ENCODE measurements at regions not wholly inside any gene's neighbourhood (a gene's known extent, or its start where the extent isn't known, plus 50 kb on each side); places are given as distances from the start of the nearest gene placed in this dataset.

DNA sequence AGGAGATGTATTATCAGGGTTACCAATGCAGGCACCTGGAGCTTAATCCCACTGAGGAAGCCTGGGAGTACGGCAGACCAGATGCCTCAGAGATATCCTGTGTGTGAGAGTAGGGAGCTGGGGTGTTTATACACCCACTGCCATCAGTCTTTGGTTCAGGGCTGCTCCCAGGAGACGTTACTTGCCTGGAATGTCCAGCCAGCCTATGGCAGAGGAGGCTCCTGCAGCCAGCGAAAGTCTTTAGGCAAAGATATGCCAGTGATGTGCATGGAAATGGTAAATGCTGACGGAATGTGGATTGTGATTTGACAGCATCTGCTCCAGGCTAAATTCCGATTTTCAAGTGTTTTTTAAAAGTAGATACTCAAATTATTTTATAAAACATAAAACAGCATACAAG lies 282.0 kb downstream of the BTBD3 start:
- DNase-seq: no peak
- H3K27ac ChIP-seq: no peak overlapping the region
- peak in 1 of 2 donors; percentile 38 for ATAC-seq (ENCODE audit: low FRiP score in 2 of 2)
- H3K4me1 ChIP-seq: no peaks in the 10 kb centered on the region
- no peaks in the 10 kb centered on the region for H3K36me3 ChIP-seq
- no peak overlapping the region for H3K4me3 ChIP-seq
- no peaks in the 10 kb centered on the region for H3K27me3 ChIP-seq
- no peaks in the 10 kb centered on the region for H3K9me3 ChIP-seq
- TF ChIP-seq POLR2AphosphoS5 (IDR thresholded peaks at IDR 0.05): no peak
- TF ChIP-seq EP300 (IDR thresholded peaks at IDR 0.05): no peak
- TF ChIP-seq POLR2A (IDR thresholded peaks at IDR 0.05): no peak
- TF ChIP-seq CTCF (IDR thresholded peaks at IDR 0.05): no peak
- 84 to 85% methylated on average over 5 of the region's 5 CpGs for WGBS, 2 donors

DNA sequence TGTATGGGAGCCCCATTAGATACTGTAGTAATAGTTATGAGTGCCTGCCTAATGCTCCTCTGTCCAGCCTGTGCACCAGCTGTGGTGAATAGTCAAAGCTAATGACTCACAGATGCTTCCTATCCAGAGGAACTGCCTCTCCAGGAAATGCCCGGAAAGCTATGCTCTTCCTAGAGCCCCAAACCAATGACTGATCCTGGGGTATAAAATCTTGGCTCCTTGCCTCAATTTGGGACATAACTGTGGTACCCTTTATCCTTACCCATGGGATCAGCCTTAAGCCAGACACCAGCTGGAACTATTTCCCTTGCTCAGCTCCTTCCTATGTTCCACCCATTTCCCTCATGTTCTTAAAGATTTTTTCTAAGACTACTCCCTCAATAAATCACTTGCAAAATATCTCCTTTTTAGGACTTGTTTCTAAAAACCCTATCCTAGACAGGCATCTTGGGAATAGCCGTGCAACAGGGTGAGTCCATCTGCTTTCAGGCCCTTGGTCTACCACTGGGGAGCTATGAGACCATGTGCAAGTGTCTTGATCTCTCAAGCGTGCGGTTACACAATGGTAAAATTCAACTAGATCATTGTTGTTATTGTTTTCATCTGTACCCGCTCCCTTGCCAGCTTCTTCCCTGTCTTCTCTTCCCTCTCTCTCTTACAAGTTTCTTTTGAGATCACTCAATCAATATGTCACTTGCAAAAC lies 283.7 kb downstream of the BTBD3 start:
- no peaks in the 10 kb centered on the region for H3K4me1 ChIP-seq
- TF ChIP-seq EP300 (IDR thresholded peaks at IDR 0.05) (no peak), POLR2A (IDR thresholded peaks at IDR 0.05) (no peak), POLR2AphosphoS5 (IDR thresholded peaks at IDR 0.05) (no peak), CTCF (IDR thresholded peaks at IDR 0.05) (no peak)
- H3K4me3 ChIP-seq: no peak overlapping the region
- H3K36me3 ChIP-seq: no peaks in the 10 kb centered on the region
- ATAC-seq (ENCODE audit: low FRiP score in 2 of 2) (peak in 1 of 2 donors; percentile 28), DNase-seq (no peak)
- H3K27me3 ChIP-seq: no peaks in the 10 kb centered on the region
- no peaks in the 10 kb centered on the region for H3K9me3 ChIP-seq
- 78 to 85% methylated on average over 5 of the region's 5 CpGs for WGBS, 2 donors
- H3K27ac ChIP-seq: no peak overlapping the region

- Histone ChIP-seq H3K27ac (no peak overlapping the region), H3K36me3 (no peaks in the 10 kb centered on the region), H3K4me1 (no peaks in the 10 kb centered on the region), H3K4me3 (no peak overlapping the region), H3K9me3 (no peaks in the 10 kb centered on the region), H3K27me3 (no peaks in the 10 kb centered on the region)
- ATAC-seq (ENCODE audit: low FRiP score in 2 of 2) (no peak), DNase-seq (no peak)
- no peak for TF ChIP-seq EP300 (IDR thresholded peaks at IDR 0.05)
- TF ChIP-seq CTCF (IDR thresholded peaks at IDR 0.05): no peak
- no peak for TF ChIP-seq POLR2AphosphoS5 (IDR thresholded peaks at IDR 0.05)
- TF ChIP-seq POLR2A (IDR thresholded peaks at IDR 0.05): no peak
These were observed 285.7 kb downstream of the BTBD3 start for GRCh38 chr20:12203399-12203798.

DNA sequence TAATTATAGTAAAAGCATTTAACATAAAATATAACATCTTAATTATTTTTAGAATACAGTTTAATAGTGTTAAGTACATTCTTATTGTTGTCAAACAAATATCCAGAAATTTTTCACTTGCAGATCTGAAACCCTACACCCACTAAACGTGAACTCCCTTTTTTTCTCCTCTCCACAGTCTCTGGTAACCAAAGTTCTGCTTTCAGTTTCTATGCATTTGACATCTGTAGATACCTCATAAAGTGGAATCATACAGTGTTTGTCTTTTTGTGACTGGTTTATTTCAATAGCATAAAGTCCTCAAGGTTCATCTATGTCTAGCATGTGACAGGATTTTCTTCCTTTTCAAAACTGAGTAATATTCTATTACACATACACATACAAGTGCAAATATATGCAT lies 286.3 kb downstream of the BTBD3 start:
- Histone ChIP-seq H3K9me3 (no peaks in the 10 kb centered on the region), H3K4me1 (no peaks in the 10 kb centered on the region), H3K4me3 (no peak overlapping the region), H3K36me3 (no peaks in the 10 kb centered on the region), H3K27me3 (no peaks in the 10 kb centered on the region), H3K27ac (no peak overlapping the region)
- TF ChIP-seq POLR2A (IDR thresholded peaks at IDR 0.05): no peak
- no peak for TF ChIP-seq EP300 (IDR thresholded peaks at IDR 0.05)
- no peak for TF ChIP-seq POLR2AphosphoS5 (IDR thresholded peaks at IDR 0.05)
- no peak for TF ChIP-seq CTCF (IDR thresholded peaks at IDR 0.05)
- no peak for DNase-seq
- ATAC-seq (ENCODE audit: low FRiP score in 2 of 2): no peak
- 67 to 70% methylated on average over 1 of the region's 1 CpG for WGBS, 2 donors

GRCh38 chr20:12207875-12208274 lies 290.2 kb downstream of the BTBD3 start:
- Histone ChIP-seq H3K9me3 (no peaks in the 10 kb centered on the region), H3K27ac (no peak overlapping the region), H3K36me3 (no peaks in the 10 kb centered on the region), H3K4me1 (no peaks in the 10 kb centered on the region), H3K4me3 (no peak overlapping the region), H3K27me3 (no peaks in the 10 kb centered on the region)
- no peak for DNase-seq
- 6 to 17% methylated on average over 1 of the region's 1 CpG for WGBS, 2 donors
- no peak for ATAC-seq (ENCODE audit: low FRiP score in 2 of 2)
- TF ChIP-seq CTCF (IDR thresholded peaks at IDR 0.05): peak in 5 of 6 experiments; percentile 11 to 54 (median 48)
- no peak for TF ChIP-seq POLR2AphosphoS5 (IDR thresholded peaks at IDR 0.05)
- TF ChIP-seq EP300 (IDR thresholded peaks at IDR 0.05): no peak
- TF ChIP-seq POLR2A (IDR thresholded peaks at IDR 0.05): no peak

Measured in upper lobe of left lung (tissue), 6 donors.